ENCODE measurements at regions not wholly inside any gene's neighbourhood (a gene's known extent, or its start where the extent isn't known, plus 50 kb on each side); places are given as distances from the start of the nearest gene placed in this dataset.

- no peak for TF ChIP-seq CTCF (conservative IDR thresholded peaks at IDR 0.05; ENCODE audit: low read depth, low read length)
- TF ChIP-seq RAD21 (IDR thresholded peaks at IDR 0.05; ENCODE audit: low read length) = no peak
- no peak for TF ChIP-seq USF2 (IDR thresholded peaks at IDR 0.05; ENCODE audit: low read depth, low read length)
- no peak for TF ChIP-seq POLR2A (IDR thresholded peaks at IDR 0.05; ENCODE audit: low read depth, low read length)
- TF ChIP-seq RCOR1 (IDR thresholded peaks at IDR 0.05; ENCODE audit: insufficient replicate concordance, low read length) = no peak
- no peak for TF ChIP-seq MXI1 (IDR thresholded peaks at IDR 0.05; ENCODE audit: borderline replicate concordance, low read depth, low read length)
- no peak for TF ChIP-seq SMC3 (IDR thresholded peaks at IDR 0.05; ENCODE audit: low read depth, low read length)
- TF ChIP-seq BHLHE40 (IDR thresholded peaks at IDR 0.05; ENCODE audit: low read depth, low read length) = no peak
- TF ChIP-seq CEBPB (IDR thresholded peaks at IDR 0.05; ENCODE audit: low read depth, low read length) = no peak
- no peak for TF ChIP-seq MAFK (IDR thresholded peaks at IDR 0.05; ENCODE audit: low read depth, low read length)
- TF ChIP-seq CHD1 (IDR thresholded peaks at IDR 0.05; ENCODE audit: low read depth, low read length) = no peak
- TF ChIP-seq RFX5 (IDR thresholded peaks at IDR 0.05; ENCODE audit: low read depth, low read length) = no peak
- no peak for TF ChIP-seq ELK1 (IDR thresholded peaks at IDR 0.05; ENCODE audit: borderline replicate concordance, low read depth, low read length)
Observed at GRCh38 chr7:95700917-95701316, 71.4 kb upstream of the DYNC1I1 start.
